GM12891 (cell line): ENCODE measurements at regions not wholly inside any gene's neighbourhood (a gene's known extent, or its start where the extent isn't known, plus 50 kb on each side); places are given as distances from the start of the nearest gene placed in this dataset.
"Not testable (repeated sequence)": the region's sequence is repeated elsewhere in the genome, so short reads cannot be mapped to it uniquely, and the experiment has no call there.

Experiments used
- PAX5 ChIP-seq: IDR thresholded peaks from 2 replicates; pipeline ENCODE4 v1.6.1; 2011; ENCODE audit warnings: low read length, moderate library complexity, mild to moderate bottlenecking; ENCODE audit not compliant: insufficient read depth, severe bottlenecking
- POLR2A ChIP-seq: IDR thresholded peaks from 2 replicates; pipeline ENCODE4 v1.6.1; 2011; ENCODE audit warnings: low read depth, low read length, control low read depth
- POLR2AphosphoS5 ChIP-seq: IDR thresholded peaks from 2 replicates; pipeline ENCODE4 v1.6.1; 2011; ENCODE audit warnings: low read depth, low read length, control low read depth
- SPI1 ChIP-seq: IDR thresholded peaks from 2 replicates; pipeline ENCODE4 v1.6.1; 2011; ENCODE audit warnings: low read depth, low read length, control low read depth
- TAF1 ChIP-seq: IDR thresholded peaks from 2 replicates; pipeline ENCODE4 v1.6.1; 2011; ENCODE audit warnings: low read depth, low read length, control low read depth

- not testable (repeated sequence) for TF ChIP-seq POLR2A, POLR2AphosphoS5, SPI1, TAF1, PAX5
These were observed 130.1 kb upstream of the FRG1 start for GRCh38 chr4:189810318-189811181.
